Left forelimb (tissue), 1 donor: ENCODE measurements at regions not wholly inside any gene's neighbourhood (a gene's known extent, or its start where the extent isn't known, plus 50 kb on each side); places are given as distances from the start of the nearest gene placed in this dataset.
"Not testable (repeated sequence)": the region's sequence is repeated elsewhere in the genome, so short reads cannot be mapped to it uniquely, and the experiment has no call there.

Experiments used
- DNase-seq: peaks from one replicate; pipeline ENCODE4 v3.0.0-alpha.2; 2018; ENCODE audit warnings: low spot score

DNA sequence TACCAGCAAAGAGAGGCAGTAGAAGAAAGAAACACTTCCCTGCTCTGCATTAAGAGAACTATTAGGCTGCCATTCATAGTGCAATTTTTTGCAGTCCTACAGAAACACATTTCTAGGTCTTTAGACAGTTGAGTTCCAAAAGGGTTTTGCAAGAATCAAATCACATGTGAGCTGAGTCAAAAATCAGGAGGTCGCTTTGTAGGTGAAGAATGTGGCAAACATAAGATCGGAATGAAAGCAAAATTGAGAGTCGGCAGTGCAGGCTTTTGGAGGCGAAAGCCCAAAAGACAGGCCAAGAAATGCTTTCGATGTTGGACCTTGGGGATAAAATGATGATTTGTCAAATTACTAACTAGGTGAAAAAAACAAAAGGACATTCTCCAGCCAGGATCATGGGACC, 213.5 kb upstream of the NRIP1 start:
- DNase-seq: no peak

DNA sequence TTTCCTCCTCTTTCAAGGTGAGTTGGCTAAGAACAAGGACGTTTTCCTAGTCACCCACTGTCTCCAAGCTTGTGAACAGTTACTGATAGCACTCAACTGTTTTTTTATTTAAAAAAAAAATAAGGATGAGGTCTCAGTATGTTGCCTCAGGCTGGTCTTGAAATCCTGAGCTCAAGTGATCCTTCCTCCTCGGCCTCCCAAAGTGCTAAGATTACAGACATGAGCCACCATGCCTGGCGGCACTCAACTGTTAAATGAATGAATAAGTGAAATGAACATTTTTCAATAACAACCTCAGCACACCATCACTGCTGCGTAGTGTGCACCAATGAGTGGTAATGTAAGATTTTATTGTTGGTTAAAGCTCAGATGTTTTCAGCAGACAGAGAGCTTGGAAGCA, 214.1 kb upstream of the NRIP1 start:
- DNase-seq: no peak

DNA sequence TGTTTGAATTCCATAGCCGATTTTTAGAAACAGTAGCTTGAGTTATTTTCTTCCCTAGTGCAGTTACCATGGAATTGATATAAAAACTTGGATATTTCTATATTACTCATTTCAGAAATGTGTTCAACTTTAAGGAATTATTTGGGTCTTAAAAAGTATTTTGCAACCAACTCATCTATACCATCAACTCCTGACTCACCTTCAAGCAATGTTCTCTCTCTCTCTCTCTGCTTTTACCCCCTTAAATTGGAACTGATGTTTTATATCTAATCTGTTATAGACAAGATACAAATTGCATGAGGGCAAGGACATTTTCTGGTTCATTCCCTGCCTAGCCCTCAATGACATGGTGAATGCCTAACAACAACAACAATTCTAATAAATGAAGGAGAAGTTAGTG, 214.7 kb upstream of the NRIP1 start:
- DNase-seq: no peak

DNA sequence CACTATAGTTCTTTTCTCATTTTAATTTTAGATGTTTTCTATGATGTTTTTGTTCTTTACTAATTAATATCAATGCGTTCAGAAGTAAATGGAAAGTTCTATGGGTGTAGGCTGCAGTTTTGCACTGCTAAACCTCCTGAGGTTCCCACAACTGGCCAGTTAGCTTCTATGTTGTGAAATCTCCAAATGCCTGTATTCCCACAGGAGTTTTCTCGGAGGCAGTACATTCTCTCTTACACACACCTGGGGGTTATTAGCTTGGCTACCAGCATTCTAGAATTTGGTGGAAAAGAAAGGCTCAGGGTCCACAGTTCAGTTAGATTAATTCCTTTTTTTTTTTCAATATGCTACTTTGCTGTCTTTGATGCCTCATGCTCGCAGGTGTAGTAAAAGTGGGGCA, 216.9 kb upstream of the NRIP1 start:
- no peak for DNase-seq

DNA sequence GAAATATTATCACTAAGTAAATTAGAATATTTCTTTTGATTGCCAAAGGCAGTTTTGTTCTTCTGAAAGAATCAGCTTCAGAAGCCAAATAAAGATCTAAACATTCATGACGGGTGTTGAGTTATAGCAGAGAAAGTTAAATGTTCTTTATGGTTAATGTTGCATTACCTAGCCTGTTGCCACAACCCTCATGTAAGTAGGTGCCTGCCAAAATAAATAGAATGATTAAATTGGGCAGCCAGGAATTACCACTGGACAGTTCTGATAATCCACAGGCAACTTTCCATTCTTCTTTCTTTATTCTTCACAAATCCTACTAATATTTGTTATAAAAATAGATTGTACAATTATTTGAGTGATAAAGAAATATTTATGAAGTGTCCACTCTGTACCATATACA, 217.9 kb upstream of the NRIP1 start:
- DNase-seq: no peak

DNA sequence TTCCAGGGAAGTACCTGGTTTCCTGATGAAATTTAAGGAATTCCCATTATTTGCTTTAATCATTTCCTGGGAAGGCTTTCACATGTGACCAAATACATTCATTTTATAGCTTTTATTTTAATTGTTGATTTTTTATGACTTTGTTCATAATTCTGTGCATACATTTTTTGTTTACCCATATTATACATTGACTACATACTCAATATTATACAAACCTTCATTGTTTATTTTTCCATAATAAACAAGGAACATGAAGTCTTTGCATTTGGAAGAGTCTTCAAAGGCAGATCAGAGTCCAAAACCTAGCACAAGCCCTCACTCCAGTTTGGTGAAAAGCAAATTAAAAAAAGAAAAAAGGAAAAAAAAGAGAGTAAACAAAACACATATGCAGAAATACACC, 218.3 kb upstream of the NRIP1 start:
- no peak for DNase-seq

DNA sequence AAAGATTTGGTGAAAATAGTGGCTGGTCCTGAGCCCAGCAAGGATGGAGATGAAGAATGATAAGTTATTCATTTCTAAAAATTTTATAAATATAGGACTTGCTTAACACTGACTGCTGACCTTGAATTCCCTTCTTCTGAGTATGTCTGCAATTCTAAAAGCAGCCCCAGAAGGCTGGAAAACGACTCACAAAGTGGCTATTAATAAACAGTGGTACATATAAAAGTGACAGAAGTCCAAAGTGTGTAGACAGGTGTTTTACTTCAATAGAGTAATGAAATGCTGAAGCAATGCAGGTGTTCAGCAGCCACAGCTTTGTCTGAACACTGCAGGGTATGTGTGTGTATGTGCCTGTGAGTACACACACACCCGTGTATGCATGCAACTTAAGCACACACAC, 219.0 kb upstream of the NRIP1 start:
- DNase-seq: no peak

DNA sequence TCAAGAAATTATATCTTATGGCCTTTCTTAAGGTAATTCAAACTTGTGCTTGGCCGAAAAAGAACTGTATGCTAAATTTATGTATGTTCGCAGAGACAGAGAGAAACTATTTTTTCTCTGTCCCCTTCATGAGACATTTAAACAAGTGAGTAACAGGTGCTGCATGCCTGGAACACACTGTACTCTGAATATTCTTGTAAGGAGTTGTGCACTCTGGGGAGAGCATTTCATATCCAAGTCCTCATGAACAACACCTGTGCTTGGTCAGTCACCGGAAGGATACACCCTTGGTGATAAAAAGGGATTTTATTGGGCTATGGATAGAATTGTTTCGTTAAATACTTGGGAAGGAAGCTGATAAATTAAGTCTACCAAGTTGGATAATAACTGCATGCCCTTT, 220.8 kb upstream of the NRIP1 start:
- no peak for DNase-seq

DNA sequence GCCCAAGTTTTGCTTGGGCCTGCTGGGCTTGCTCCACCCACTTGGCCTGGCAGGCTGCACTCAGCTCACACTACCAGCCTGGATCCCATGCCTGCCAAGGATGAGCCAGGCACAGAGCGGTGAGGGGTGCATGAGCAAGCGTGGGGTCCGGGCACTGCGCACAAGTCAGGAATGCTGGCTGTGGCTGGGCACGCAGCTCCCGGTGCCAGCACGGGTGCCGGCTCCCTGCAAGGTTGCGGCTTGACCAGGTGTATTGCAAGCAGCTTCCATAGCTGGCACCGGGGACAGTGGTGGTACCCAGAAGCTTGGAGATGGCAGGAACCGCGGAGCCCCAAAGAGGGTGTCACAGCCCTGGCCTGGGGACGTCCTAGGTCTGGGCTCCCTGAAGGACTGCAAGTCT, 224.4 kb upstream of the NRIP1 start:
- DNase-seq: no peak

GRCh38 chr21:15289896-15290841, 225.4 kb upstream of the NRIP1 start:
- DNase-seq: no peak

DNA sequence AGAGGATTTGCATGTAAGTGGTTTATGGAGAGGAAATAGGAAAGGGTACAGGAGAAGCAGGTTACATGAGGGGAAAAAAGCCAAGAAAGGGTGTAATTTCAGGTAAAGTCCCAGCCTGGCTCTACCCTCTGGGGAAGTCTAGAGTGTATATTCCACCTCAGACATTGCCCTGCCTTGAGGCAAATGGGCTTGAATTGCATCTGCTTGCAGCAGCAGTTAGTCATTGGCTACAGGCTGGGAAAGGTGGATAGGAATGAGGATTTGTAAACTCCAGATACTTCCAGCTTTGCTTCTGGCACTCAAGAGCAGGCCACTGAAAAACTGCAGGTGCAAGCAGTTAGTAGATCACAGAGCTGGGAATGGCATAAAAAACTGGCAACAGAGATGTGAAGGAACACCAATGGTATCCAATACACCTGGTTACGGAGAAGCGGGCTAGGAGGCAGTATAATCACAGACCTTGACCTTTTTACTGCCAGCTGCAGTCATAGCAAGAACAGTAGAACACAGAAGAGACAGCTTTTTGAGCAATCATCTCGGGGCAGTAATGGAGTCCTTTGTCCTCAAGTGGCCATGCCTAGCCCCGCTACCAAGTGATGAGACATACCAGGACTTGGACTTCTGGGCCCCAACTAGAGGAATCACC, 226.9 kb upstream of the NRIP1 start:
- no peak for DNase-seq

DNA sequence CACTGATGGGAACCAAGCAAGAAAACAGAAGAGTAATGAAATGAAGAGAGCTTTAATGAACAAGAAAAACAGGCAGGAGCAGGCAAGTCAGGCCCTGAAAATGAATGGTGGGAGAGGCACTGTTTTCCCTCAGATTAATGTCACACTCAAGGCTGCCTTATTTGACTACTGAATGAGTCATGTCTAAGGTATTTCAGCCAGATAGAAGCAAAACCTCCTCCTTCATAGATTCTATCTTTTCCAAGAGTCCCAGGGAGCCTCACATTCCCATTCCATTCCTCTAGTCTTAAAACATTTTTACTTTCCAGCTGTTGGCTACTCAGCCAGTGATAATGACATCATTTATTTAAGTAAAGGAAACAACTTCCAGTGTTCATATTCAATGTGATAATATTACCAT, 228.4 kb upstream of the NRIP1 start:
- DNase-seq: no peak

DNA sequence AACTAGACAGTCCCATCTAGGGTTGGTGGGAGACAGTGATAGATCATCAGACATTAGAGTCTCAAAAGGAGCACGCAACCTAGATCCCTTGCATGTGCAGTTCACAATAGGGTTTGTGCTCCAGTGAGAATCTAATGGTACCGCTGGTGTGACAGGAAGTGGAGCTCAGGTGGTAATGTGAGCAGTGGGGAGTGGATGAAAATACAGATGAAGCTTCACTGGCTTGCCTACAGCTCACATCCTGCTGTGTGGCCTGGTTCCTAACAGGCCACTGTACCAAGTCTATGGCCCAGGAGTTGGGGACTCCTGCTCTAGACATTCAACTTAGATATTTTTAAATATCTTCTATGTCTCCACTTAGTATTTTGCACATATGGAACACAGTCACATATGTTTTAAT, 231.1 kb upstream of the NRIP1 start:
- no peak for DNase-seq

DNA sequence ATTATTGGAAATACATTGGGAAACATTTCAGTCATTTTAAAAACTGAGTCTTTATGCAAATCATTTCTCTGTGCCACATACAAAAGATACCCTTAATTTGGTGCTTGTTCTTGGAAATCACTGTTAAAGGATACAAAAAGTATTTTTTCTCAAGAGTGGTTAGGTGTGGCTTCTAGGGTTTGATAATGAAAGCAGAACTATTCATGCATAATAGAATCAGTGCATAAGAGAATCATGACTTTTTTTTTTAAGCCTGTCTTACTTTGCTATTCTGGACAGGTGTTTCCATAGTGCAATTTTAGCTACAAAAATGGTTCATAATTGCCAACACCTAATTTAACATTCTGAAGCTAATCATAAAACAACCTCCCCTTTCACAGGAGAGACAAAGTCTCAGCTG, 233.0 kb upstream of the NRIP1 start:
- DNase-seq: no peak

- DNase-seq: no peak
Measured at GRCh38 chr21:15298306-15298705, 233.5 kb upstream of the NRIP1 start.

- DNase-seq: not testable (repeated sequence)
Measured at GRCh38 chr21:15298755-15299154, 234.0 kb upstream of the NRIP1 start.

DNA sequence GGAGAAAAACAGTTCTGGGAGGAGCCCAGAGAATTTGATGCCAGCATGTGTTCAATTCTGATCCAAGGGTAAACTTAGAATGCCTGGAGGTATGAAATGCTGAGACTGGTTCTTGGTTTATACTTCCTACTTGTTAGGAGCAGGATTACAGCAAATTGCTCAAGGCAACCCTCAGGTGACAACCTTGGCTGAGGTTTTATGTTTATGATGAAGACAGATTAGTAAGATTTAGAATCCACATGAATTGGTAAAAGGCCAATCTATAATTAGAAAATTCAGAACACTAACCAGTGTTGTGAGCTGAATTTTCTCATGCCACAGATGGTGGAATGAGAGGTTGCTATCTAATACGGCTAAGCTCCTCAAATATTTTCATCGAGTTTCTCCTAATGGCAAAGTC, 235.3 kb upstream of the NRIP1 start:
- no peak for DNase-seq

GRCh38 chr21:15301014-15301413, 236.2 kb upstream of the NRIP1 start:
- DNase-seq: no peak

GRCh38 chr21:15301736-15302135, 236.9 kb upstream of the NRIP1 start:
- DNase-seq: no peak

- no peak for DNase-seq
Measured at GRCh38 chr21:15306271-15306670, 241.5 kb upstream of the NRIP1 start.

DNA sequence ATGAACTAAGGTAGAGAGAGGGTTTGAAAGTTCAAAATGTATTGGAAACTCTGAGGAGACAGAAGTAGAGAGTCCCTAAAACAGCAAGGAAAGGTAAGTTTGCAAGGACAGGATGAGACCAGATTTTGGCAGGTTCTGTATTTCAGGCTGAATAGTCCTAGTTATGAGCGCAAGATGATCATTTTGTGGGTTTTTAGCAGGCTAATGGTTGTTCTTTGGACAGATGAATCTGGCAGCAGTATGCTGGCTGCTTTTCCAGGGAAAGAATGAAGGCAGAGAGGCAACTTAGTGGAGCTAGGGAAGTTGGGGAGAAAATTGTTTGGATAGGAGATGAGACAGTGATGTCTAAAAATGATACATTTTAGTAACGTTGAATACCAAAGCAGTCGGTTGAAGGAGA, 243.5 kb upstream of the NRIP1 start:
- no peak for DNase-seq

DNA sequence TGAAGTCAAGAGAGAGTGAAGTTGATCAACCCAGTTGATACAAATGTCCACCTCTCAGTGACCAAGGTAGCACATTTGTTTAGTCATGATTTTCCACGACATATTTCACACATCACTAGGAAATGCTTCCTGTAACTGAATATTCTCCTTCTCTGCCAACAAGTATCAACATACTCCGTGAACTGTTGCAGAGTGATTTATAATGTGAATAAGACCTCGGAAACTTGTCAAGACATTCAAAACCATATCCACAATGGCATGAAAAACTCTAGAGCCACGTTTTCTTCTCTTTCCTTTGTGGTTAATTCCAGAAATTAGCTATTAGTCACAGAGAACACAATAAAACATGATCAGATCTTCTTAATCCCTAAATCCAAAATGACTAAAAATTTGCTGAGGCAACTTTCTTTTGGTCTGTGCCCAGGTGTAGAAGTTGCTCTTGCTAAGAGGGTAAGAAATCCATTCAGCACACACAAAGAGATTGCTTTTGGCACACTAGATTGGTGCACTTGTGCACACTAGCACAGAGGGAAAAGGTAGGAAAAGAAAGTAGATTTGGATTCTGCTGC, 244.3 kb upstream of the NRIP1 start:
- DNase-seq: no peak

DNA sequence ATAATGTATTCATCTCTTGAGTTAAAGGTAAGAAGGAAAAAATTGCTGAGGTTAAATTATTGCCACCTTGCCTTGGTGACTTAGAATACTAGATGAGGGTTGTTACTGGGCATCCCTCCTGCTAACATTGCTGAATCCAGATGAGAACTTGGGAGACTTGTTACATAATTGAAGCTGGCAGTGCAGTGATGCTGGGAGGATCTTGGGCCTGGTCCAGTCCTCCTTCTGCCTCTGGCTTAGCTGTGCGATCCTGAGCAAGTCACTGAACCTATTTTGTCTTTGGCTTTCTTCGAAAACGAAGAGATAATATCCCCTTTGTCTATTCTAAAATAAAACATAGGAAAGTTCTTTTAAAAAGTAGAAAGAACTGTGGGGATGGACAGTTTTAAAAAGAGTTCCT, 244.9 kb upstream of the NRIP1 start:
- no peak for DNase-seq
